C4-2B (cell line): ENCODE measurements at regions not wholly inside any gene's neighbourhood (a gene's known extent, or its start where the extent isn't known, plus 50 kb on each side); places are given as distances from the start of the nearest gene placed in this dataset.

Experiments used
- H3K27ac ChIP-seq: fragments of 450-650 bp; 2 replicates; pipeline ENCODE4 v1.5.1; 2017
- CTCF ChIP-seq: fragments of 450-650 bp; conservative IDR thresholded peaks from 2 replicates; pipeline ENCODE4 v1.5.1; 2017; ENCODE audit warnings: mild to moderate bottlenecking
- ZFX ChIP-seq: fragments of 450-650 bp; IDR thresholded peaks from 2 replicates; pipeline ENCODE4 v1.6.1; 2017

- H3K27ac ChIP-seq = no peak overlapping the region
Measured at GRCh38 chr3:99332718-99333117, 305.7 kb upstream of the COL8A1 start.

GRCh38 chr3:99332276-99332675 is 306.1 kb upstream of the COL8A1 start:
- no peak overlapping the region for H3K27ac ChIP-seq
- TF ChIP-seq ZFX = no peak
- TF ChIP-seq CTCF = no peak

More at GRCh38 chr3:99332718-99333117, 305.7 kb upstream of the COL8A1 start:
- no peak for TF ChIP-seq ZFX

- no peak overlapping the region for H3K27ac ChIP-seq
- TF ChIP-seq CTCF = no peak
Measured at GRCh38 chr3:99330924-99331532, 307.4 kb upstream of the COL8A1 start.

GRCh38 chr3:99330281-99330680 is 308.1 kb upstream of the COL8A1 start:
- TF ChIP-seq CTCF (no peak), ZFX (no peak)

GRCh38 chr3:99325402-99325801 is 313.0 kb upstream of the COL8A1 start:
- H3K27ac ChIP-seq = no peak overlapping the region
- TF ChIP-seq ZFX (no peak), CTCF (no peak)

More at GRCh38 chr3:99330281-99330680, 308.1 kb upstream of the COL8A1 start:
- no peak overlapping the region for H3K27ac ChIP-seq

GRCh38 chr3:99324636-99325203 is 313.7 kb upstream of the COL8A1 start:
- no peak overlapping the region for H3K27ac ChIP-seq
- TF ChIP-seq CTCF (no peak), ZFX (no peak)

GRCh38 chr3:99323940-99324339 is 314.5 kb upstream of the COL8A1 start:
- no peak overlapping the region for H3K27ac ChIP-seq
- TF ChIP-seq CTCF = no peak
- TF ChIP-seq ZFX = no peak

GRCh38 chr3:99322551-99322950 is 315.8 kb upstream of the COL8A1 start:
- TF ChIP-seq ZFX (no peak), CTCF (no peak)
- no peak overlapping the region for H3K27ac ChIP-seq
